HG02884 (cell line): ENCODE measurements at regions not wholly inside any gene's neighbourhood (a gene's known extent, or its start where the extent isn't known, plus 50 kb on each side); places are given as distances from the start of the nearest gene placed in this dataset.
"Not testable (repeated sequence)": the region's sequence is repeated elsewhere in the genome, so short reads cannot be mapped to it uniquely, and the experiment has no call there.

Experiments used
- ATAC-seq: cut with Tn5 transposase; IDR thresholded peaks from one replicate; pipeline ENCODE4 v1.9.1; 2021; ENCODE audit warnings: mild to moderate bottlenecking, moderate library complexity; ENCODE audit not compliant: unreplicated experiment

DNA sequence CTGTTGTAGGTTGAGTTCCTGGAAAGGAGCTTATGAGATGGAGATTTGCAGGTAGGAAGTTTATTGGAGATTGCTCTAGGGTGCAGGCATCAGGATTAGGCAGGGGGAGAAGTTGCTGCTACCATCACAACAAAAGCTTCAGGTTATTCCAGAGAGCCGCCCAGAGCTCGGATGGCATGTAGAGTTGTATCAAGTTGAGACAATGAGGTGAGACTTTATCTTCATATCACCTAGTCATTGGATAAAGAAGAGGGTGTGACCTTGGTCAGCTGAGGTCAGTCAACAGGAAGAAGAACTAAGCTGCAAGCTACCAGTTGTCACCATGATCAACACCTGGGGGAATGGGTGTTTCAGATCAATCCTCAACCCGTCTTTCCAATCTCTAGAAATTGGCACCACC, 342.0 kb downstream of the RFC3 start:
- ATAC-seq, result no peak

DNA sequence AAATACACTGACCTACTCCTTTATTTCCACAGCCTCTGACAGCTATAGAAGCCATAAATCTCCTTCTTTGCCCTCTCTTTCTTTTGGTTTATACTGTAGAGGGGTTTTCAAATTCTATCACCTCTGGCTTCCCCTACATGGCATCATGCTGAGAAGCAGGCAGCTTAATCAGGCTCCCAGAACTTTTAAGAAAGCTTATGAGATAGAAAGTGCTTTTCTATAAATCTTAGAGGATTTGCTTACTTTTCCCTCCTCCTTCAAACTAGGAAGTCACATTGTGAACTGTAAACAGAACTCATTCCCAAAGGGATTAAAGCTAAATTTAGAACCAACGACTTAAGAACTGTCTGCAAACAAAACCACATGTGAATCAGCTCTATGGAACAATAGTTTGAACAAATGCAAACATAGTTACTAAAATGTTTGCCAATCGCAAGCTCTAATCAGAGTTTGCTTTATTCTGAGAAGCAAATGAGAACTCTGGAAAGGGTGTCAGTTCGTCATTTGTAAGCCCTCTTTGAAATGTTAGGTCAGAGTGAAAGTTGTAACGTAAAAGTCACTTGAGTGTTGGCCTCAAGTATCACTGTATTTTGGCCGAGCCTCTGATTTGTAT, 344.1 kb downstream of the RFC3 start:
- no peak for ATAC-seq

DNA sequence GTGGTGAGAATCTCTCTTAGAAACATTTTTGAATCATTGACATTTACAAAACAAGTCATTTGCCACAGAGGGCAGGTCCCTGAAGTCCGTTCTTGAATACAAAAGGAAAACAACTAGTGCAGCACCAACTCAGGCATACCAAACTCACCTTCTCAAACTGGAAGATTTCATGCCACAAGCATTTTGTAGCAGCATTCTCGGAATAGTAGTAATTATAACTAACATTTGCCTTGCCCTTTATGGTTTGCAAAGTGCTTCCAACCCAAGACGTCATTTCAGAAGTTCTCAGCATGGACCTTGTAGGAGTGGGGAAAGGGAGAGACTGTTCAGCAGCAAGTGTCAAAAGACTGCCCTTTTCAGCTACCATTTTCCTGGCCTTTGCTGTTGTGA, 344.6 kb downstream of the RFC3 start:
- ATAC-seq, result no peak

DNA sequence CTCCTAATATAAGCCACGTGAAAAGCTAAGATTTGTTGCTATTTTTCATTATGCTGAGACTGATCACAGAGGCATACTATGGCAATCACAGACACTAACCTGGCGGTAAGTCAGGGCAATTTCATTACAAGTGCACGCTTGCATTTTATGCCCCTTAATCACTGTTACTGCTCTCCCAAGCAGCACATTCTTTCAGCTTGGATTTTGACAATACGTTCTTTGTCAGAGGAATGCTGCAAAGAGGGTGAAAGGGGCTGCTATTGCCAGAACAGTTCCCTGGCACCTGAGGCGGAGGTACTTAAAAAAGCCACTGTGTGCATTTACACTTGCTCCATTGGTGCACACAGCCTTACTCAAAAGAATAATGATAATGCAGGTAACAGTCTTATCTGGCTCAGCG, 346.6 kb downstream of the RFC3 start:
- no peak for ATAC-seq

DNA sequence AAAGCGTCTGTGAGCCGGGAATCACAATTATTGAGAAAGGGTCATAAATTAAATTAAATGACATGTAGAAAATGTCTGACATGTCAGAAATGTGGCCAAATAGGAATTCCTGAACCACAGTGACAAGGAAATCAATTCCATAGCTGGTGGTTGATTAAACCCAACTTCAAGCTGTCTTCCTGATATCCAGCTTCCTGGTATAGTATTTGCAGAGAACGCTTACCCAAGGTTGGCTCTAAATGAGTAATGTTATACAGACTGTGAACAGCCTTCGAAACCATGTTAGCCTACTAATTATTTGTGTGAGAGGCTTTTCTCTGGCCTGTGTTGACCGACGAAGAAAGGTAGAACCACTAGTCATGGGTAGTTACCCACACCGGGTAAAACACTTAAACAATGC, 347.2 kb downstream of the RFC3 start:
- no peak for ATAC-seq

DNA sequence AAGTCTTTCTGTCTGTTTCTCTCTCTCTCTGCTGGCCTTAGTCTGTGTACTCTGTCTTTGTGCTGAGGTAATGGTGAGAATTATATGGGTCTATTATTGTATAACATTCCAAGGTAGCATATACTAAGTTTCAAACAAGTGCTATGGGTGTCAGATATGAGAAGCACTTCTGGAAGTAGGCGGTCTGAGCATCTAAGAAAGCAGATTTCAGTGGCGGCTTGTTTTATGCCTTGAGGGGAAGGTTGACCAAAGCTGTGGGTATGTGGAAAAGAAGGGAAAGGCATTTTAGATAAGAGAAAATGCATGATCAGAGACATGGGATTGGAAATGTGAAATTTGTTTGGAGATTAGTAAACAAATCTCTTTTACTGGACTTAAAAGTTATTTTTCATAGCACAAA, 348.5 kb downstream of the RFC3 start:
- ATAC-seq, result no peak

DNA sequence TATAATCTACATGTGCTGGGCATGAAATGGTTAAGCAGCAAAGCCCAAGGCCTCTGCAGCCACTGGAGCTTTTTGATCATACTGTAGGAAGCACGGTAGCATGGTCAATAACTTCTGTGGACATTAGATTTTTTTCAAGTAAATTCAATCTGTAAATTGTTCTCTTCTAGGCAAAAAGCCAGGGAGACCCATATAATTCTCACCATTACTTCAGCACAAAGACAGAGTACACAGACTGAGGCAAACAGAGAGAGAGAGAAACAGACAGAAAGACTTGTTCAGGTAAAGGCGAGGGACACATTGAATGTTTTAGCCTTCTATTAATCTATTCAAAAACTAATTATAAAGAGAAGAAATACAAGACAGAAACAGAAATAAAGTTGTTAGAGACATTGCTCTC, 349.4 kb downstream of the RFC3 start:
- no peak for ATAC-seq

DNA sequence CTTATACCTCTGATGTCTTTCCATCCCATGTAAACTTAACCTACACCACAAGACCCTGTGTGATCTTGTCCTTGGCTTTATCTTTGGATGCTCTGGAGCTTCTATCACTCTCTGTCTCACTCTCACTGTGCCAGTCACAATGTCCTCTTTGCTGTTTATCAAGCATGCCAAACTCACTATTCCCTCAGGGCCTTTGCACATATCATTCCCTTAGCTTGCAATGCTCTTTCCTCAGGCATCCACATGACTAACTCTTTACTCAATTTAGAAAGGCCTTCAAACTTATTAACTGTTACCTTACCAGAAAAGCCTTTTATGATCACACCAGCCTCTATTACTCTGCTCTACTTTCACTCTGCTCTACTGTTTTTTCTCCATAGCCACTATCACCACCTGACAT, 354.1 kb downstream of the RFC3 start:
- no peak for ATAC-seq

DNA sequence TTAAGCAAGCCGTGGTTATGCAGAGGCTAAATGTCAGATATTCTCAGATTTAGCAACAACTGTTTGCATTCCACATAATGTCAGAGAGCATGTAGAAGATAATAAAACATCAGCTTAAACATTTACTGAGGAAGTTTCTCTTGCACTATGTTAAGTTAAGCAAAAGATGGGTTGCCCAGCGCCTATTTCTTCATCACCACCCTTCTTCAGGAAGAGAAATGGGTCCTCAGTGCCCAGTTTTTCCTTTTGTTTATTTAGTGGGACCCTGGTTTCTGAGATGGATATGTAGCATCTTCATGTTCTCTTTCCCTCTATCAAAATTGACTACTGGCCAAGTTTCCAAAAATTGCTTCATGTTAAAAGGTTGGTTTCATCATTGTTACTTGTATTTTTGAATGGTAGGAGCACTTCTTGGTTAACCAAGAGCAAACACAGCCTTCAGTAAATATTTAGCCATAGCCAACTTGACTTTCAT, 356.8 kb downstream of the RFC3 start:
- ATAC-seq, result no peak

DNA sequence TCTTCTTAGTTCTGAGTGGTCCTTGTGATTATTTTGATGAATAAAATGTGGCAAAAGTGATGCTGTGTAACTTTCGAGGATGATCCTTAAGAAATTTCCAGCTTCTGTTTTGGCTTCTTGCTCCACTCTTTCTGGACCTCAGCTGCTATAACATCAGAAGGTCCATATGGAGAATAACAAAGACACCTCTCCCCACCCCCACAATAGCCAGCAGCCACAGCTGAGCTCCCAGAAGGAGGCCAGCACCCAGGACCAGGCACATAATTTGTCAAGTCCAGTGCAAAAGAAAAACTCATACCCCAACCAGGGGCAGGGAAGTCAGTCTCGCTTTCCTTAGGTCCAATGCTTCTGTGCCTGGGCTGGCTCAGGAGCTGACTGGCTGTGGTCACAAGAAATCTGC, 357.6 kb downstream of the RFC3 start:
- ATAC-seq, result no peak

DNA sequence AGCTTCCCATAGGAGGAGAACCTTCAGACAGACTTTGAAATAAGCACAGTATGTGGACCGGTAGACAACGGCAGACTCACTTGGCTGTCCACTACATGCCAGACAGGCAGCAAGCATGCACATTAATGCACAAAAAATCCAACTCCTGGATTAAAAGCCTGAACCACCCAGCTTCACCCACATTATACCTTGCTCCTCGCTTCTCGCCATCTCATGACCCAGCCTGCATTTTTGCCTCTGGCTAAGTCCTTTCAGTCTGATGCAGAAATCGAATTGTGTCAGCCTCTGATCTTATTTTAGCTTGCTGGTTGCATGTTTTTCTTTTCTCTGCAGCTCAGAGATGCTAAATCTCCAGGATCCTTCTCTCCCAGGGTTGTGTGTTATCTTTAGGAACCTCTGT, 358.7 kb downstream of the RFC3 start:
- no peak for ATAC-seq

DNA sequence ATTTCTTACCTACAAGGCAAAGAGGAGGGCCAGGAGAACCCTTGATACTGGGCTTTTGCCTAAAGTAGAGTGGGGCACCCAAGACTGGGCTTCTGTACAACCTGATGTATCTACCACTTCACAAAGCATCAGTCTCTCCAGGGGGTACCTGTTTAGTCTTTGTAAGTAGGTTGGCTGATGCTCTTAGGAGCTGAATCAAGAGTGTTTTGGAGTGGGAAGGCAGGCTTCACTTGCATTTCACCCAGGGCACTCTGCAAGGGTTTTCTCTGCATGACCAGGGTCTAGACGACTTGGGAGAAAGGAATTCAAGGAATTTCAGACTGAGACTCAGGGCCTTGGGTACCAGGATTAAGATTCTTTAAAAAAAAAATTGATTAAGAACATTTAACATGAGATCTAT, 361.5 kb downstream of the RFC3 start:
- ATAC-seq, result no peak

DNA sequence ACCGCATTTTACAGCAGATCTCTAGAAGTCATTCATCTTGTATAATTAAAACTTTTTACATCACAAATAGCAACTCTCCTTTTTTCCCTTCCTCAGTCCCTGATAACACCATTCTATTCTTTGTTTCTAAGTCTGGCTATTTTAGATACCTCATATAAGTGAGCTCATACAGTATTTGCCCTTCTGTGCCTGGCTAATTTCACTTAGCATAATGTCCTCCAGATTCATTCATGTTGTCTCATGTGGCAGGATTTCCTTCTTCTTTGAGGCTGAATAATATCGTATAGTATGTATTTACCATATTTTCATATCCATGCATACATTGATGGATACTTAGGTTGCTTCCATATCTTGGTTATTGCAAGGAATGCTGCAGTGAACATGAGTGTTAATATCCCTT, 362.0 kb downstream of the RFC3 start:
- ATAC-seq, result no peak

DNA sequence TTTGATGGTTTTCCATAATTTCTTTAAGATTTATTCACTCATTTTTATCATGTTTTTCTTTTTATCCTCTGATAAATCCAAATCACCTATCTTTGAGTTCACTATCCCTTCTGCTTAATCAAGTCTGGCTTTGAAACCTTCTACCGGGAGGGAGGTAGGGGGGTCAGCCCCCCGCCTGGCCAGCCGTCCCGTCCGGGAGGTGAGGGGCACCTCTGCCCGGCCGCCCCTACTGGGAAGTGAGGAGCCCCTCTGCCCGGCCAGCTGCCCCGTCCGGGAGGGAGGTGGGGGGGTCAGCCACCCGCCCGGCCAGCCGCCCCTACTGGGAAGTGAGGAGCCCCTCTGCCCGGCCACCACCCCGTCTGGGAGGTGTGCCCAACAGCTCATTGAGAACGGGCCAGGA, 363.3 kb downstream of the RFC3 start:
- not testable (repeated sequence) for ATAC-seq

DNA sequence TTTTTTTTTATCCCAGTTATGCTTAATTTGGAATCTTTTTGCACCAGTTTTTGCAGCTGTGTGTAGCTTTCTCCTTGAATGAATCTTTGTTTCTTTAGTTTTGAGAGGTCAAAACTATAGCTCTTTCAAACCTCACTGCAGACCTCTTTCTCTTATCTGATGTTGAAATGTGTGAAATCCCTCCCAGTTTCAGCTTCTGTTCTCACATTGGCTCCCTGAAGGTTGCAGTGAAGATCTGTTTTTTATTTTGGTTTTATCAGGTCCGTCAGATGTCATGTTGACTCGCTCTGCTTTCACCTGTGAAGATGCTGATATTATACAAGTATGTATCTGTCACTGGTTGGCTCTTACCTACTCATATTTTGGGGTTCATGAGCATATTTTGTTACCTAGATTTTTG, 372.0 kb downstream of the RFC3 start:
- no peak for ATAC-seq

DNA sequence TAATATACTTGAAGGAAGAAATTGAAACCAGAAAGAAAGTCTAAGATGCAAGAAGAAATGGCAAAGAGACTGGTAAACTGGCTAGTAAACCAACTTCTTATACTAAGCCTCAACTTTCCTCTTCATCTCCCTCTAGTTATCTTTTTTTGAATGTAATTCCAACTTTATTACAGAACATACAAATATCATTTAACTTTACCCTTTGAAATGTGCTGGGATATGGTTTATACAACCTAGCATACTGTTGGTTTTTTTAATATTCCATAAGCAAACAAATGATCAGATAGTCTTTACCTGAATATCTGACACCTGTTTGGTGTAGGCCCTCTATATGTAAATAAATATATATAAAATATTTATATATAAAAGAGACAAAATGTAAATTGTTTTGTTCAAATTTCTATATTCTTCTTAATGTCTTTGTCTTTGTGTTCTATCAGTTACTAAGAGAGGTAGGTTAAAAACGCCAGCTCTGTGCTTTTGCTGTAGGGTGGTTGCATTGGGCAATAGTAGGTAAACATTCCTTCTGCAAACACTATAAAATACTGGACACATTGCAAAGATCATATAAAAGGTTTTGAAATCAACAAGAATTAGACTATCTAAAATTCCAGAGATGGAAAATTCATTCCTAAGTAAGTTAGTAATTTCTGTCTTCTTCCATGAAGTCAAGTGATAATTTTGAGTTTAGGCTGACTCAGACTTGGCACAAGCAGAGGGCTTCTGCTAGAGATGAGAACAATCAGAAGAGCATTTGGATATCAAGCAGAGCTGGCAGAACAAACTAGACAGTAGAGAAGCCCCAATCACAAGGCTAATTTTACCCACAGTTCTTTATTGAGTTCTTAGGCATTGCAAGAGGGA, 383.3 kb downstream of the RFC3 start:
- no peak for ATAC-seq

DNA sequence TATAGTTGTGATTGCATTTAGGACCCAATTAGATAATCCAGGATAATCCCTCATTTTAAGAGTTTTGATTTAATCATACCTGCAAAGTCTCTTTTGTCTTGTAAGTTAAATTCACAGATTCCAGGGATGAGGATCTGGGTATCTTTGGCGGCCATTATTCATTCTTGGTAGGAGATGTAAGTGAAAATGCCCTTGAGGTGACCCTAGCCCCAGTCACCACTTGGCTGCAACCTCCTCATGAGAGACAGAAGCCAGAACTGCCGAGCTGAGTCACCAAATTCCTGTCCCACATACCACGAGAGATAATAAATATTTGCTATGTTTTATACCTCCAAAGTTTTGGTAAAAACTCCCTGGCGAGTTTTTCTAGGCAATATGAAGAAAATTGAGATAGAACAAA, 389.4 kb downstream of the RFC3 start:
- ATAC-seq, result no peak

DNA sequence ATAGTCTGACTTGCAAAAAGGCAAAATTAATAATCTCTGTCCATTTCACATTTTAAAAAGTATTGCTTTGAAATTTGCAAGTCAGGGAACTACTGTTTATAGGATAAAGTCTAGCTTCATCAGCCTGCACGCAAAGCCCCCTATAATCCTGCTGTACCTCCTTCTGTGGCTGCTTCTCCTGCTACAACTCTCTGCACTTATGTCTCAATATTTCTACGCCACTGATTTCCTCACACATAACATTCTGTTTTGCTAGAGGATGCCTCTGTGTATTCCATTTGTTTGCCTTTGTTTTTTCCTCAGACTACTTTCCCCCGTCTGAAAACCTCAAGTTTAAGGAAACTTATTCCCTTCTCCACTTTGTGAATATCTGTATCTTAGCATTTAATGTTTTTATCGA, 389.9 kb downstream of the RFC3 start:
- no peak for ATAC-seq

DNA sequence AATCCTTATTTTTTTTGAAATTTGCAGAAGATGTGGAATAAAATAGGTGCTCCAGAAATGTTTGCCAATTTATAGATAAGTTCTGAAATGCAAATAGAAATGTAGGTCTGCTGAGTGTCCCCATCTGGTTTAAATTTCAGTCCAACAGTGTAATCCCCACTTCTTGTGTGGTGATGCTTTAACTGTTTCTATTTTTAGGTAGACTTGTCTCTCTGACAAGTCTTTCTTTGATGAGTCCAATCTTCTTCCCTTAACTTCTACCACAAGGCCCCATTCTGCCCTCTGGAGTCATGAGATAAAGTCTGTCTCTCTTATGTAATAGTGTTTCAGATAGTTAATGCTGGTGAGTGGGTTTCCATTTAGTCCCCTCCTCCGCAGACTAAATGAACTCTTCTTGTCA, 390.4 kb downstream of the RFC3 start:
- ATAC-seq, result no peak

DNA sequence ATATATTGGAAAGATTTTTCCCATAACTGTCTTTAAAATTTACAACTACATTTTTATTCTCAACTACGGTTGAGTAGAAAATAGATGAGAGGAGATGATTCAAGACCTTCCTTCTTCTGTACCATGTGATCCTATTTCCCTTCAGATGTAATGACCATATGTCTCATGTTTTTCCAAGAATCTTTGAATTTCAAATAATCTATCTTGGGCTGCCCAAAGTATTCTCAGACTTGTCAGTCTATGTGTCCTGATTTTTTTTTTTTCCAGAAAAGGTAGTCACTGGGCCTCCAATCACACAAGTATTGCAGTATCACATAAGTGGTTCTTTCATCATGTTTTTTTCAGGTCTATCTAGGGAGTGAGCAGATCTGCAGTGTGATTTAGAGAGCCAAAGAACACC, 392.4 kb downstream of the RFC3 start:
- ATAC-seq, result no peak

DNA sequence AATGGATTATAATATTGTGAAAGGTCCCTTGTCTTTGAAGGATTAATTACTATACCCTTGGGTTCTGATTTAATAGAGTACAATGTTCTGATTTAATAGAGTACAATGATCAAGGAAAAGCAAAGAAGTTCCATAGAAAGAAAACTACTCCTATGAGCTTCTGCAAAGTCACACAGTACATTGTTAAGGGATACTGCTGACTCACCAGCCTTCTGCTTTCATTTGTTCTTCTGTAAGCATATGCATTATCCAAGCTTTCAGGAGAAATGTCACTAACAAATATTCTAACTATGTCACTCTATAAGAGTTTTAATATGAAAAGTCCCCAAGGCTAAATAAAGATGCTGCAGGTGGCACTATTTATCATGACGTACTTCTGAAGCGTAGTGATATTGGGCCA, 396.7 kb downstream of the RFC3 start:
- ATAC-seq, result no peak

DNA sequence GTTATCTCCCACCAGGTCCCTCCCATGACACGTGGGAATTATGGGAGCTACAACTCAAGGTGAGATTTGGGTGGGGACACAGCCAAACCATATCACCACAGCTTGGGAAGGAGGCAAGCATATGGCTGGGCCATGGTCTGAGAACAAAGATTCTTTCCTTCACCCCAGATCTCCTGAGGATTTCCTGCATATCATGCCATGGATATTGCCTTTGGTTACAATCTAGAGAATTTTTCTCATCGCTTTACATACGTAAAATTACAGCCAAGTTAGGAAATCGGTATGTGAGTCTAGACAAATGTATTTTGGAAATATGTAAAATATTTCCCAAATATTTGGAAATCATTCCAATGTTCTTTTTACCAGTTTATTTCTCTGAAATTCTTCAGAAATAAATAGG, 398.3 kb downstream of the RFC3 start:
- no peak for ATAC-seq
